H9 (cell line): ENCODE measurements at regions not wholly inside any gene's neighbourhood (a gene's known extent, or its start where the extent isn't known, plus 50 kb on each side); places are given as distances from the start of the nearest gene placed in this dataset.

ENCODE experiments used
- DNase-seq: peaks from one replicate; pipeline ENCODE4 v3.0.0-alpha.2; 2017
- H2AFZ ChIP-seq: one replicate; pipeline ENCODE4 v1.6.1; 2013; ENCODE audit warnings: mild to moderate bottlenecking, low read length, control low read depth, moderate library complexity
- H2AK5ac ChIP-seq: 2 replicates; pipeline ENCODE4 v1.6.1; 2013; ENCODE audit warnings: low read length, control low read depth, mixed read lengths; ENCODE audit not compliant: insufficient read length
- H2BK120ac ChIP-seq: one replicate; pipeline ENCODE4 v1.6.1; 2013; ENCODE audit warnings: low read depth, mild to moderate bottlenecking, low read length, control low read depth, inconsistent platforms; ENCODE audit not compliant: poor library complexity, severe bottlenecking
- H2BK12ac ChIP-seq: 2 replicates; pipeline ENCODE4 v1.6.1; 2013; ENCODE audit warnings: low read length, control low read depth, mixed read lengths, low read depth; ENCODE audit not compliant: insufficient read length
- H2BK15ac ChIP-seq: 2 replicates; pipeline ENCODE4 v1.6.1; 2013; ENCODE audit warnings: low read depth, low read length, control low read depth
- H2BK20ac ChIP-seq: one replicate; pipeline ENCODE4 v1.6.1; 2013; ENCODE audit warnings: low read depth, mild to moderate bottlenecking, low read length, control low read depth, inconsistent platforms; ENCODE audit not compliant: poor library complexity, severe bottlenecking
- H2BK5ac ChIP-seq: 2 replicates; pipeline ENCODE4 v1.6.1; 2013; ENCODE audit warnings: low read length, control low read depth, mixed read lengths; ENCODE audit not compliant: insufficient read length
- H3K14ac ChIP-seq: 2 replicates; pipeline ENCODE4 v1.6.1; 2013; ENCODE audit warnings: low read length, control low read depth; ENCODE audit not compliant: insufficient read depth
- H3K18ac ChIP-seq: 2 replicates; pipeline ENCODE4 v1.6.1; 2013; ENCODE audit warnings: low read depth, mild to moderate bottlenecking, mixed read lengths, low read length, control low read depth; ENCODE audit not compliant: insufficient read length
- H3K23ac ChIP-seq: 2 replicates; pipeline ENCODE4 v1.6.1; 2013; ENCODE audit warnings: low read length, control low read depth, mixed read lengths, low read depth; ENCODE audit not compliant: insufficient read length
- H3K23me2 ChIP-seq: 2 replicates; pipeline ENCODE4 v1.6.1; 2013; ENCODE audit warnings: low read depth, mild to moderate bottlenecking, mixed read lengths, low read length, control low read depth; ENCODE audit not compliant: insufficient read length, poor library complexity, severe bottlenecking
- H3K27ac ChIP-seq: 2 replicates; pipeline ENCODE4 v1.5.1; 2013; ENCODE audit warnings: low read length, control low read depth, mixed read lengths, low read depth; ENCODE audit not compliant: insufficient read length
- H3K27me3 ChIP-seq: 2 replicates; pipeline ENCODE4 v1.6.1; 2013; ENCODE audit warnings: low read length, control low read depth, inconsistent platforms; ENCODE audit not compliant: insufficient read depth
- H3K4ac ChIP-seq: 2 replicates; pipeline ENCODE4 v1.6.1; 2013; ENCODE audit warnings: low read depth, mild to moderate bottlenecking, control low read depth, inconsistent platforms, low read length, moderate library complexity
- H3K4me1 ChIP-seq: 2 replicates; pipeline ENCODE4 v1.6.1; 2013; ENCODE audit warnings: low read length, control low read depth, inconsistent platforms; ENCODE audit not compliant: insufficient read depth
- H3K4me2 ChIP-seq: 2 replicates; pipeline ENCODE4 v1.6.1; 2013; ENCODE audit warnings: low read length, control low read depth, mixed read lengths; ENCODE audit not compliant: insufficient read length, insufficient read depth
- H3K56ac ChIP-seq: 2 replicates; pipeline ENCODE4 v1.6.1; 2013; ENCODE audit warnings: low read depth, mild to moderate bottlenecking, mixed read lengths, low read length, control low read depth; ENCODE audit not compliant: insufficient read length
- H3K79me1 ChIP-seq: 2 replicates; pipeline ENCODE4 v1.6.1; 2013; ENCODE audit warnings: low read depth, mild to moderate bottlenecking, moderate library complexity, low read length, control low read depth, inconsistent platforms; ENCODE audit not compliant: insufficient read depth, poor library complexity, severe bottlenecking
- H3K79me2 ChIP-seq: 2 replicates; pipeline ENCODE4 v1.6.1; 2013; ENCODE audit warnings: low read length, control low read depth, inconsistent platforms; ENCODE audit not compliant: insufficient read depth
- H3K9ac ChIP-seq: 2 replicates; pipeline ENCODE4 v1.6.1; 2013; ENCODE audit warnings: low read length, control low read depth, mixed read lengths; ENCODE audit not compliant: insufficient read length; ENCODE audit errors: extremely low read depth
- H3K9me3 ChIP-seq: one replicate; pipeline ENCODE4 v1.6.1; 2013; ENCODE audit warnings: low read depth, low read length, inconsistent platforms; ENCODE audit not compliant: control insufficient read depth
- H3T11ph ChIP-seq: one replicate; pipeline ENCODE4 v1.6.1; 2013; ENCODE audit warnings: mild to moderate bottlenecking, low read length, control low read depth, inconsistent platforms
- H4K20me1 ChIP-seq: one replicate; pipeline ENCODE4 v1.6.1; 2013; ENCODE audit not compliant: control insufficient read depth, insufficient read length, insufficient read depth
- H4K5ac ChIP-seq: 2 replicates; pipeline ENCODE4 v1.6.1; 2013; ENCODE audit warnings: low read depth, mild to moderate bottlenecking, mixed read lengths, low read length, control low read depth; ENCODE audit not compliant: insufficient read length
- H4K8ac ChIP-seq: replicated peaks from 2 replicates; pipeline ENCODE4 v1.6.1; 2013; ENCODE audit warnings: low read length, control low read depth, mixed read lengths, low read depth; ENCODE audit not compliant: insufficient read length
- H4K91ac ChIP-seq: 2 replicates; pipeline ENCODE4 v1.6.1; 2013; ENCODE audit warnings: low read depth, mild to moderate bottlenecking, moderate library complexity, mixed read lengths, low read length, control low read depth; ENCODE audit not compliant: insufficient read length
- H3K27ac Mint-ChIP-seq, 3 experiments: 2 replicates in 2 of 3; 3 replicates in 1 of 3; pipeline ENCODE4 v1.8.0; 2020 to 2021; ENCODE audit warnings: mixed read lengths in 3 of 3, mild to moderate bottlenecking in 1 of 3, moderate library complexity in 1 of 3
- H3K27me3 Mint-ChIP-seq: 2 replicates; pipeline ENCODE4 v1.8.0; 2021; ENCODE audit warnings: low read depth, mild to moderate bottlenecking, moderate library complexity, mixed read lengths
- H3K36me3 Mint-ChIP-seq, 3 experiments: 2 replicates in 2 of 3; 3 replicates in 1 of 3; pipeline ENCODE4 v1.8.0; 2020 to 2021; ENCODE audit warnings: low read depth in 3 of 3, mixed read lengths in 3 of 3; ENCODE audit not compliant: insufficient read depth in 1 of 3
- H3K4me1 Mint-ChIP-seq, 2 experiments: 2 replicates each; pipeline ENCODE4 v1.8.0; 2020; ENCODE audit warnings: mixed read lengths in 2 of 2
- H3K4me3 Mint-ChIP-seq, 2 experiments: 2 replicates in 1 of 2; 3 replicates in 1 of 2; pipeline ENCODE4 v1.8.0; 2020 to 2021; ENCODE audit warnings: mild to moderate bottlenecking in 2 of 2, mixed read lengths in 2 of 2, moderate library complexity in 1 of 2
- H3K9me3 Mint-ChIP-seq, 2 experiments: 2 replicates in 1 of 2; 3 replicates in 1 of 2; pipeline ENCODE4 v1.8.0; 2020; ENCODE audit warnings: mild to moderate bottlenecking in 2 of 2, mixed read lengths in 2 of 2, moderate library complexity in 1 of 2
- WGBS: extraction: QIAGEN DNeasy Blood & Tissue Kit; methylation state at CpG from one replicate; pipeline ENCODE4 v1.1.7; 2013; ENCODE audit warnings: missing lambda C conversion rate, low lambda C conversion rate, mixed read lengths; ENCODE audit not compliant: insufficient read length; ENCODE audit errors: extremely low coverage; 5-methylcytosine and 5-hydroxymethylcytosine counted together
- TF ChIP-seq, protein P1 (sequence below): fragments of 200-600 bp; sonication (generic); conservative IDR thresholded peaks from 3 replicates; pipeline ENCODE4 v1.8.0; 2021; ENCODE audit warnings: antibody characterized with exemption, mild to moderate bottlenecking

- Histone ChIP-seq H2AFZ (no peak overlapping the region), H3K18ac (no peak overlapping the region), H2BK12ac (no peak overlapping the region), H3K4ac (no peak overlapping the region), H3K79me2 (no peaks in the 10 kb centered on the region), H2BK120ac (no peak overlapping the region), H2AK5ac (no peak overlapping the region), H3K23ac (no peak overlapping the region), H2BK20ac (no peak overlapping the region), H2BK5ac (no peak overlapping the region), H3K27me3 (no peaks in the 10 kb centered on the region), H3K9me3 (no peaks in the 10 kb centered on the region), H3K9ac (no peak overlapping the region), H4K5ac (no peak overlapping the region), H3K56ac (no peak overlapping the region), H3K4me2 (no peak overlapping the region), H4K20me1 (no peaks in the 10 kb centered on the region), H4K8ac (no peak overlapping the region), H3K14ac (no peak overlapping the region), H3K27ac (no peak overlapping the region), H3K4me1 (no peaks in the 10 kb centered on the region), H2BK15ac (no peak overlapping the region), H3K23me2 (no peaks in the 10 kb centered on the region), H3K79me1 (no peaks in the 10 kb centered on the region), H3T11ph (no peak overlapping the region), H4K91ac (no peak overlapping the region)
- H3K36me3 Mint-ChIP-seq, result no peaks in the 10 kb centered on the region
- DNase-seq, result no peak
- H3K4me1 Mint-ChIP-seq, result peaks cover 18 to 19% of the 10 kb centered on the region in 2 experiments
- H3K27ac Mint-ChIP-seq, result no peak overlapping the region
- H3K9me3 Mint-ChIP-seq, result no peaks in the 10 kb centered on the region
- no peaks in the 10 kb centered on the region; the same call in none of the 2 replicates for H3K27me3 Mint-ChIP-seq
- no peak overlapping the region for H3K4me3 Mint-ChIP-seq
- no CpG with 5 or more reads among the region's 7 CpGs for WGBS
- TF ChIP-seq, protein P1, sequence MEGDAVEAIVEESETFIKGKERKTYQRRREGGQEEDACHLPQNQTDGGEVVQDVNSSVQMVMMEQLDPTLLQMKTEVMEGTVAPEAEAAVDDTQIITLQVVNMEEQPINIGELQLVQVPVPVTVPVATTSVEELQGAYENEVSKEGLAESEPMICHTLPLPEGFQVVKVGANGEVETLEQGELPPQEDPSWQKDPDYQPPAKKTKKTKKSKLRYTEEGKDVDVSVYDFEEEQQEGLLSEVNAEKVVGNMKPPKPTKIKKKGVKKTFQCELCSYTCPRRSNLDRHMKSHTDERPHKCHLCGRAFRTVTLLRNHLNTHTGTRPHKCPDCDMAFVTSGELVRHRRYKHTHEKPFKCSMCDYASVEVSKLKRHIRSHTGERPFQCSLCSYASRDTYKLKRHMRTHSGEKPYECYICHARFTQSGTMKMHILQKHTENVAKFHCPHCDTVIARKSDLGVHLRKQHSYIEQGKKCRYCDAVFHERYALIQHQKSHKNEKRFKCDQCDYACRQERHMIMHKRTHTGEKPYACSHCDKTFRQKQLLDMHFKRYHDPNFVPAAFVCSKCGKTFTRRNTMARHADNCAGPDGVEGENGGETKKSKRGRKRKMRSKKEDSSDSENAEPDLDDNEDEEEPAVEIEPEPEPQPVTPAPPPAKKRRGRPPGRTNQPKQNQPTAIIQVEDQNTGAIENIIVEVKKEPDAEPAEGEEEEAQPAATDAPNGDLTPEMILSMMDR, result no peak
Measured at GRCh38 chr1:209302779-209303568, 280.5 kb upstream of the CAMK1G start.
